H1 (cell line): ENCODE measurements at regions not wholly inside any gene's neighbourhood (a gene's known extent, or its start where the extent isn't known, plus 50 kb on each side); places are given as distances from the start of the nearest gene placed in this dataset.

Source experiments
- KDM5A ChIP-seq: fragments of 200-600 bp; IDR thresholded peaks from 2 replicates; pipeline ENCODE4 v1.7.1; 2012; ENCODE audit warnings: mild to moderate bottlenecking, low read length, inconsistent platforms, mixed read lengths

- no peak for TF ChIP-seq KDM5A
- TF ChIP-seq, all 59 proteins: peak for 0
These were observed 115.6 kb downstream of the UCHL5 start (continued) for GRCh38 chr1:192943522-192943921.
